SK-N-DZ (cell line): ENCODE measurements at regions not wholly inside any gene's neighbourhood (a gene's known extent, or its start where the extent isn't known, plus 50 kb on each side); places are given as distances from the start of the nearest gene placed in this dataset.

Experiments
- DNase-seq: peaks from one replicate; pipeline ENCODE4 v3.0.0-alpha.2; 2015; ENCODE audit warnings: low spot score

DNA sequence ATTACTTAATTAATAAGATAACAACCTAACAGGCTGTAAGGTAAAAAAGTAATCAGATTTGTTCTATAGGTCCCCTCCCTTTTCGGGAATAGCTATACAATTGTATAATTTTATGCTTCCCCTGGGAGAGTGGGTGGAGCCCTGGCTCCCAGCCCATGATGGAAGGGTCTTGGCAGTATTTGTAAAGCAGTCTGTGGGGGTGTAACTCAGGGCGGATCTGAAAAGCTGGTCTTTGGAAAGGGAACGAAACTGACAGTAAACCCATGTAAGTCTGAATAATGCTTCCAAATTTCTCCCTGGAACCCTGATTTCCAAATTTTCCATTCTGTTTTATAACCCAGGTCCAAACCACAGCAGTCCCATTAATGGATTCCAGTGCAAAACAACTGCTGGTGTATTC lies 110.4 kb downstream of the DAD1 start:
- DNase-seq = no peak

DNA sequence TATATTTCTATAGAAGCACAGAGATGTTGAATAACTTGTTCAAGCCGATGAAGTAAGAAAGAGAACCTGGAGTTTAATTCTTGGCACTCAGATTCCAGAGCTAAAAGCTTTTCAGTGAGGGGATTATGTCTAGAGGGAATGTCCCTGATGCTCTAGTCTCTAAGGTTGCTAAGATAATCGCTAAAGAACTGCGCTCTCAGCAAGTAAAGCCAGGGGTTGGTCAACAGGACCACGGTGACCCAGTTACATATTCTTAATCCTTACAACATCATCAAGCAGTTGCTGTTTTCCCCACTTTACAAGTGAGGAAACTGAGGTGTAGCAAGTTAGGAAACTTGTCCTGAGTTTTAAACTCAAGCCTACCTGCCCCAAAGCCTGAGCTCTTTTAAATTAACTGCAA lies 110.8 kb downstream of the DAD1 start:
- DNase-seq = no peak

DNA sequence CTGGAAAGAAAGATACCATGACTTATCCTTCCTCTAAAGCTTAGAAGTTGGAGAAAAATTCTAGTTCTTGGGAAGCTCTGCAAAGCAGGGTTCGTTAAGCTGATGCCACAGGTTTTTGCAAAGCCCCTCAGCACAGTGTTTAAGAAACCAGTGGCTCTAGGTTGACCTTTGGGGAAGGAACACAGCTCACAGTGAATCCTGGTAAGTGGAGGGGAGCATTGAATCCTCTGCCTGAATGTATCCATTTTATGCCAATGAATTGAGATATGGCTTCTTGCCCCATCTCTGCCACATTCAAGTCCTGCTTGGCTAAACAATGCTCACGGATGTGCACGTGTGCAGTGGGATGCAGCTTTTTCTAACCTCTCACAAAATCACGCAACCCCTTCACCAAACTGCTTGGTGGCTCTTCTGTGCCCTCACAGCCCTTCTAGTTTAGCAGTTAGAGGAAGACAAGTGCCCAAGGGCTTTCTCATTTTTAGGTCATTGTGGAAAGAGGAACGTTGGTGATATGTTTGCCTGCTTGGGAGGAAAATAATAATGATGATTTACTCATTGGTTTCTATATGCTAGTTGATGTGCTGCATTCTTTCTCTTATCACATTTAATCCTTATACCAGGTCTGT lies 111.3 kb downstream of the DAD1 start:
- no peak for DNase-seq

DNA sequence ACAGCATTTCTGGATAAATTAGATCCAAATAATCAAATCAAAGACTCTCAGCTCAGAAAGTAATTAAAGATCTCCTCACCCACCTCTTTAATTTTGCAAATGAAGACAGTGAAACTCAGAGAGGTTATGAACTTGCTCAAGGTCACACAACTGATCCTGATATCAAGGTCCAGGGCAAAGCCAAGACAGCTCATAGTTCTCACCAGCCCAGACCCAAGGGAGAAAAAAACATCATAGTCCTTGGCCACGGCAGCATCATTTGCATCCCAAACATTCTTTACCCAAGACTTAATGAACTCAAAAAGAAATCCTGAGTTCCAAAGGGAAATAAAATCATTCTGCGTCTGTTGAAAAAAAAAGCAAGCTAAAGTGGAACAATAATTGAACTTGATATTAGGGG lies 112.1 kb downstream of the DAD1 start:
- no peak for DNase-seq

DNA sequence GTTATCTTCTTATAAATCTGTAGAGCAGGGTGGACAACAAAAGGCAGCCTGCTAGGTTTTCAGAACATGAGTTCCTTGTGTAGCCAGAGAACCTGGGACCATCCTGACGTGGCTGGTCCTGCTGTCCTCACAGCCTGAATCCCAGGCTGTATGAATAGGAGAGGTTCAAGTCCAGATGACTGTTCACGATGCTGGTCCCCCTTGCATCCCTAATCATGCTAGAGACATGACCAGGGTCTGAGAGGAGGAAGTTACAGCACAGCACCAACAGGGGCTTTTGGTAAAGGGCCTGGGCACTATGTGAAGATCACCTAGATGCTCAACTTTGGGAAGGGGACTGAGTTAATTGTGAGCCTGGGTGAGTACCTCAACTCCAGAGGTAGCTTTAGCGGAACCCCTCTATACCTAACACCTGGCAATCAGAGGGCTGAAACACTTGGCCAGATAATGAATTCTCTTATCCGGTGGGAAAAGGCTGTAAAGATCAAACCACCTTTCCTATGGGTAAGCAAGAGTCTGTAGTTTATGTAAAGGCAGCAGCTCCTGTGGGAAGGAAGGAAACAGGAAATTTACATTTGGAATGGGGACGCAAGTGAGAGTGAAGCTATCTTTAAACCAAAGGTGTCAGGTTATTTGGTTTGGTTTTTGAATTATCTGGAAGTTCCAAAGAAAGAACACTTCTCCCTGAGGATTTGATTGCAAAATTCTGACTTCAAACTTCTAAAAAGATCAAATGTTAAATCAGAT lies 112.8 kb downstream of the DAD1 start:
- DNase-seq = no peak

DNA sequence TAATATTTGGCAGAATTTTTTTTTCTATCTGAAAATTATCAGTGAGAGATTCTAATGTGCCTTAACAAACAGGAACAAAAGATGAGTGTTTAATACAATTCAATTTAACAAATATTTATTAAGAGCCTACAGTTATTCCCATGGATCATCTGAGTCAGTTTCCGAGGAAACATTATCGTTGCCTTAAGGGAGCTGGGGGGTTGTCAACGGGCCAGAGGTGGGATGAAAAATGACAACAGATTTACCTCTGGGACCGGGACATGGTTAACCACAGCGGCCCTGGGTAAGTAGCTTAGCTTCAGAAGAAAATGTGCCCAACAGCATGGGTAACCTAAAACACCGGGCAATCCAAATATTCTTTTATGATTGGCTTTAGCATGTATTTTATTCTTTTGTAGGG lies 113.6 kb downstream of the DAD1 start:
- DNase-seq = no peak

DNA sequence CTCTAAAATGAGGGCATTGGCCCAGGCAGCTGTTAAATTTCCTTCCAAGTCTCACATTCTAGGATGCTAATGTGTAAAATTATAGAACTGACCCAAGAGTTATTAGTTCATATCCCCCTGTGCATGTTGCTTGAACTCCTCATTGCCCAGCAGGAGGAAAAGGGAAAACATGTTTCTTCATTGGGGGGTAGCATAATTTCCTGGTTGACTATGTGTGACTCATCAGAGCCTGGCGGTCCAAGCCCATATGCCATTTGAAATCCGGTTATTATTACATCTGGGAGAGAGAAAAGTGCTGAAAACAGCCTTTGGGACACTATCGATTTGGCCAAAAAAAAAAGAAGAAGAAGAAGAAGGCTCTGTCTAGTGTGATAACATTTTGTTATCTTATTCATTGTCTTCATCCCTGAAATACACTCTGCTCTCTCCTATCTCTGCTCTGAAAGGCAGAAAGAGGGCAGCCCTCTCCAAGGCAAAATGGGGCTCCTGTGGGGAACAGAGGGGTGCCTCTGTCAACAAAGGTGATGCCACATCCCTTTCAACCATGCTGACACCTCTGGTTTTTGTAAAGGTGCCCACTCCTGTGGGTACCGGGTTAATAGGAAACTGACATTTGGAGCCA lies 114.2 kb downstream of the DAD1 start:
- no peak for DNase-seq

DNA sequence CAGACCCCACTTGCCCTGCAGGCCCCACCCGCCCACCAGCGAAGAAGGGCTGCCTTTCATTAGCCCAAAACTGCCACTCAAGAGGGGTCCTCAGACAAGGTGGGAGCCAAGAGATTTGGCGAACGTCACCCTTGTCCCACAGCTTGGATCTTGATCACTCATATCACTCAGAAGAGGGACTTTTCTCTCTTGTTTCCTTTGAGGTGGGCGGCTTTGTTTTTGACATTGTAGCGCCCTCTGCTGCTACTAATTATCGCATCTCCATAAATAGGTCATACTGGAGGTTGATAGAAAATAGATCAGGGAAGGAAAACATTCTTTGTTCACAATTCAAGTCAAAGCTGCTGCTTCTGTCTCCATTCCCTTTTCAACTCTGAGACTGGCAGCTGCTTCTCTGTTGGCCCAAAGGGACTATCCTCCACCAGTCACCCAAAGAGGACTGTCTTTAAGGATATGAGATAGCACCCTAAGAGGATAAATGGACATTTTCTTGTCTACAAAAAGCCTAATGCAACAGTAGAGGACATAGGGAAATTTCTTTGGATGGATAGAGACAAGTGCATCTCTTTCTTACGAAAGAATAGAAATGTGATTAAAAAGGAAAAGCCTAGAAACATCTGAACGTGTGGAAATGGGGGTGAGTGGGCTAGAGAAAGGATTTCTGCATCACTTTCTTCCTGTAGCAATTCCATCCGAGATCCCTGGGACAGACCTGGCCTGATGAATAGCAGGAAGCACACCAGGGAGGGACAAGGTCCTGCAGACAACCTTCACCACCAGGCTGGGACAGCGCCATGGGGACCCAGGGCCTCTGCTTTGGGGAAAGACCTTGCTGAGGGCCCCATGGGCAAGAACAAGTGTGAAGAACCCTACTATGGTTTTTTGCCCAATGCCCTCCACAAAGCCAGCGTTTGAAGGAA lies 115.8 kb downstream of the DAD1 start:
- DNase-seq = no peak

DNA sequence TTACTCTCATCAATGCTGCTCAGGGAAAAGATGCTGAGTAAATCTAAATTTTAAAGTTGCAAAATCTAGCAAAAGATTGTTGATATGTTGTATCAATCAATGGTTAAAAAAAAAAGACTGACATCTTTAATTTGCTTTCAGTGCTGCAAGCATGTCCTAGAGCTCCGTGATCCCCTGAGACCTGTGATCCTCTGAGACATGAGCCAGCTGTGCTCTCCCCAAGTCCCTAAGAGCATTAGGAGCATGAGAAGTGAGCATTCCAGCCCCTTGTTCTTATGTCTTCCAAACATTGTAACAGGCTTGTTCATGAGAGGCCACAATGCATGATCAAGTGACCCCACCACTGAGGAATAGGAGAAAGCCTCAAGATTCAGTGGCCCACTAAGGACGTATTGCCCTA lies 116.6 kb downstream of the DAD1 start:
- DNase-seq = no peak

DNA sequence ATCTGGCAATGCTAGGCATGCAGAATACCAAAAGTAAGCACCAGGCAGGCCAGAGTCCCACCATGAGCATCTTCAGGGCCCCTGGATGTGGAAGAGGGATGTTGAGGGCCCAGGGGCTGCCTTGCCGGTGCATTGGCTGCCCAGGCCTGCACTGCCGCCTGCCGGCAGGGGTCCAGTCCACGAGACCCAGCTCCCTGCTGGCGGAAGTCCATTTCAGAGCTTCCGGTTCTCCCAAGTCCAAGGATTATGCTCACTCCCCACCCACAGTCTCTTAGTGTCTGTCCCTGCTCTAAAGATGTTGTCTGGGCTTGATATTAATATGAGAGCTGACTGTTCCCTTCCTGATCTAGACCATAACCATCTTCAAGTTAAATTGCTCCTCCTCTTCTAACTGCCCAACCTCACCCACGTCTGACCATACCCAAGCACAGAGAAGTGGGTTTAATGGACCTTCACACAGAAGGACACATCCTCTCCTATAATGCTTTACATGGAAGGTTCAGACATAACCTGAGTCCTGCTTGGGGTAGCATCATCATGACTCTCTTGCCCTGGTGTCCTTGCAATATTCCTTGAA lies 117.4 kb downstream of the DAD1 start:
- no peak for DNase-seq

DNA sequence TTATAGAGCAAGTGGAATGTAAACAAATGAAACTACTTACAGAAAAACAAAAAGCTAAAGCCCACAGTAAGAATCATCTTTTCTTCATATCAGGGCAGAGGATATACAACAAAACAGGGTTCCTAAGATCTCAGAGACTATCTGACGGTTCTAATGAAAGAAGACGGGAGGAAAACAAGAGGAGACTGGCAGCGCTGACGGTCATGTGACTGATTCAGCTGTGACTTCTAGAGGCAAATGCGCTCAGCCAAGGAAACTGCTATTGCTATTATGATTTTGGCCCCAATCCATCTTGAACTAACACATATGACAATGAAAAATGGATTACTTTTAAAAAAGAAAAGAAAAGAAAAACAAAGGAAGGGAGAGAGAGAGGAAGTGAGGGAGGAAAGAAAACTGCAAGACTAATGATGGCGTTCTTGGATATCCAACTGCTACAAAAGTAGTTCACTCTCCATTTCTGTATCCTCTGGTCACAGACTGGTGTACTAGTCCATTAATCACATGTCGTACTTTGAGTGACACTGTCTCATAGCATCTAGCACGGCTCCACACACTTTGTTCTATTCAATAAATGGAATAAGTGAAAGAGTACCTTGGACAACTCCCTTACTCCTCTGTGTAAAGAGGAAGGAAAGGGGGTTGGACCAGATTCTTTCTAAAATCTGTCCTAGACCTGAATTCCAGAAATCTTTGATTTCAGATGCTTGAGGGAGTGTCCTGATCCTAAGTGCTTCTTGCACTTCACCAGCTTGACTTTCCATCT lies 119.3 kb downstream of the DAD1 start:
- DNase-seq = no peak

DNA sequence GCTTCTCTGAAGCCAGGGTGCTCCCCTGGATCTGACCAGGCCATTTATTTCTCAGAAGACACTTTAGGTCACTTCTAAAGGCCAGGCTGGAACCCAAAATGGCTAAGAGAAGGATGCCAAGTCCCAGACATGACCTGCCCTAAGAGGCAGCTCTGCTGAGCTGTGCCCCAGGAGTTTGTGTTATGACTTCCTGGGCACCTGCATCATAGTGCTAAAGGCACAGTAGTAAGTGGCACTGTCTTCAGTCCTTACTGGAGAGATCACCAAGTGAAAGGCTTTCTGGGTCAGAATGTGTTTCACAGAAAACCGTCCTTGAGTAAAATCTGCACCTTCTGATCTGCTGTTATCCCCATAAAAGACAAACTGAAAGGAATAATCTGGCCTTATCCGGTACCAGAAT lies 120.2 kb downstream of the DAD1 start:
- no peak for DNase-seq

DNA sequence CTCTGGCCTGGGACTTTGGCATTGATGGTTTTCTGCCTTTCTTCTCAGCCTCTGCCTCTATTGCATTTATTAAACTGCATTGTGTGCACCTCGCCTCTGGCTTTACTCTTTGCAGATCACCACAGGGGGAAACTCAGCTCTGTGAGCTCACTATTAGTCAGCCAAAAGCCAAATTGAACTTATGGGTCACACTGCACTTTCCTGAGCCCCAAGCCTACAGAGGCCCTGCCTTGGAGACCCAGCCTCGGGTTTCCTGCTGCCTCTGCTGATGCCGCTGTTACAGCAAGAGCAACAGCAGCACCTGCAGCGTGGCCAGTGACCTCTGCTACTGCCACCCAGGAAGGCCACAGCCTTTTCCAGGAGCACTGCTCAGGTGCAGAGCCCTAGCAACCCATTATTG lies 122.5 kb downstream of the DAD1 start:
- no peak for DNase-seq

DNA sequence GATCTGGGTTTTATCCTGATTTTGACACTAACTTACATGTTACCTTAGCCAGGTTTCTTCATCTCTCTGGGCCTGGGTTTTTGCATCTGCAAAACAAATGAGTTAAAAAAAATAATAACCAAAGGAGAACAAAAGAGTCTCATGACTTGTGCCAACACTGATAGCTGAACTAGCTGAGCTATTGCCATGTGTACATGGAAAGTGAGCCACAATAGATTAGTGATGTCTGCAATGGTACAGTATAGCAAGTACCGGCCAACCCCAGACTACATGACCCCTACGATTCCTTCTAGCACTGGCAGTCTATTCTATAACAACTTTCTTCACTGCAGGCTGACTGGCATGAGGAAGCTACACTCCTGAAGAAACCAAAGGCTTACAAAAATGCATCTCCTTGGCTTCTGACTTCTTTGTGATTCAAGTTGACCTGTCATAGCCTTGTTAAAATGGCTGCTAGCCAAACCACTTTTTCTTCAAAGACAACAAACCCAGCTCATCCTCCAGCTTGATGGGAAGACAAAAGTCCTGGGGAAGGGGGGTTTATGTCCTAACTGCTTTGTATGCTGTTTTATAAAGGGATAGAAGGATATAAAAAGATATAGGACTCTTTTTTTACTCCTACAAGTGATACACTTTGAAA lies 123.7 kb downstream of the DAD1 start:
- DNase-seq = no peak

DNA sequence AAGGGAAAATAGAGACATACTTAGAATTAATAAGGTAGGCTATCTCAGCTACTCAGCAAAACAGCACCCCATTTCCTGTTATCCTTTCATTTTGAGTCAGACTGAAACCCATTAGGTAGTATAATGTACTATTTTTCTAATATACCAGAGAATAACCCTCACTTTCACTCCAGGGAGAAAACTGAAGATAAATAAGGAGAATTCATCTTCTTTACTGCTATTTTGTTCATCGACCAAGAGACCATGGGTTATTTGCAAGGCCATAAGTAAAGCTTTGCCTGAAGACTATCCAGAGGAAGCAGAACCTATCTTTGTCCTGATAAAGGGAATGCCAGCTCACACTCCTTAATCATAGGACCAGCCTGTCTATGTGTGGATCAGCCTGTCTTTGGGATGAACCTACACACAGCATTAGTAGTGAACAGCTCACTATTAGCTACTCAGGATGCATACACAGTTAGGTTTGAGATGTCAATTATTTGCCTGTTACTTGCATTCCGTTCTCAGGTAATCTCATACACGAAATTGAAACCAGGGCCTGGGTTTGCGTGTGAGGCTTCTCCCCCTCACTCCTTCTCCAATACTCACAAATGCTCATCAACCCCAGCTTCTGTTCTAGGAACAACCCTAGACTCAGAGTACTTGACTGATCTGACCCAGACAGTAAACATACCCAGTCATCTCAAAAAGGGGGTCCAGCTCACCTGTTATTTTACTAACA lies 124.4 kb downstream of the DAD1 start:
- no peak for DNase-seq

DNA sequence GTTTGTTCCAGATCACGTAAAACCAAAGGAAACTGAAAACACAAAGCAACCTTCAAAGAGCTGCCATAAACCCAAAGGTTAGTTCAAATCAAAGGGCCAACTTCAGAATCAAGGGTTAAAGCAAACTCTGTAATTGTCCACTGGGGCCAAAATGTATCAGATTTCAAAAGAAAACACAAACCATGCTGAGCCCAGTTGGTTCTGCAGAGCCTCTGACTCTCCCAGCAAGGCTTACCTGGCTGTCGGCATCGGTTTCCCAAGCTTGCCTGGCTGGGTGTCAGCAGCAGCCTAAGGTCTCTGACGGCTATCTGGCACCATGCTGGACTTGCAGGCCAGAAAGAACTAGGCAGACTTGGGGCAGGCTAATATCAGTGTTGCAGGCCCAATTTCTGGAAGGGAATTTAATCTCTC lies 125.3 kb downstream of the DAD1 start:
- DNase-seq = no peak

DNA sequence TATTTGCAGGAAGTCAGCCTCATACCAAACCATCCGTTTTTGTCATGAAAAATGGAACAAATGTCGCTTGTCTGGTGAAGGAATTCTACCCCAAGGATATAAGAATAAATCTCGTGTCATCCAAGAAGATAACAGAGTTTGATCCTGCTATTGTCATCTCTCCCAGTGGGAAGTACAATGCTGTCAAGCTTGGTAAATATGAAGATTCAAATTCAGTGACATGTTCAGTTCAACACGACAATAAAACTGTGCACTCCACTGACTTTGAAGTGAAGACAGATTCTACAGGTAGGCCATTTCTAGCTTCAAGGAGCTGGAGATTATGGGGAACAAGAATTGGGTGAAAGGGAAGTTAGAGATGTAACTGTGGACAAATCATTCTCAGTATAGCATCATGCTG lies 126.1 kb downstream of the DAD1 start:
- DNase-seq = no peak

DNA sequence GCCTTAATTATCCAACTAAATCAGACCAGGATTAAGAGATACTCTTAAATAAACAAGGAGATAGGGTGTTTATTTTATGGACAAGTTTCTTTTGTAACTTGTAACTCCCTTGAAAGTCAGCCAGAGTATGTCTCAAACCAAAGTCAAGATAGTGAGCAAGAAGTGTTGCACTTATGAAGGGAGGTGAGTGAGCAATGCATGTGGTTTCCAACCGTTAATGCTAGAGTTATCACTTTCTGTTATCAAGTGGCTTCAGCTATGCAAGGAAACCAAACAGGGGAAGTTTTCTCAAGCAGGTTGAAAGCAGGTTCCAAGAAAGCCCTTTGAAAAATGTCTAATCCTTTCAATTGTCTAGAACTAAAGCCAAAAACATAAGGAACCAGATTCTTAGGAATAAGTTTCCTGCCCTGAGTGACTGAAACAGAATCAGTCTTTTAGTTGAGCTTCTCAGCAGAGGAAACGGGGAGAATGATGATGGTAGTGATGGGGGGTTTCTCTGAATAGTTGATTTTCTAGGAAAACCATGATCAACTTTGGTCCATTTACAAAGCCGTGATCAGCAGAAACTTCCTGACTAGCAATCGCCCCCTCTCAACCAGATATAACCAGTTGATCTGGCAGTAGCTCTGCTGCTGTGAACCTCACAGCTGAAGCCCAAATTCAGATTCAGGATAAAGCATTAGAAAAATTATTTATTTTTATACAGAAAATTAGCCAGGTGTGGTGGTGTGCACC lies 128.4 kb downstream of the DAD1 start:
- DNase-seq = no peak

DNA sequence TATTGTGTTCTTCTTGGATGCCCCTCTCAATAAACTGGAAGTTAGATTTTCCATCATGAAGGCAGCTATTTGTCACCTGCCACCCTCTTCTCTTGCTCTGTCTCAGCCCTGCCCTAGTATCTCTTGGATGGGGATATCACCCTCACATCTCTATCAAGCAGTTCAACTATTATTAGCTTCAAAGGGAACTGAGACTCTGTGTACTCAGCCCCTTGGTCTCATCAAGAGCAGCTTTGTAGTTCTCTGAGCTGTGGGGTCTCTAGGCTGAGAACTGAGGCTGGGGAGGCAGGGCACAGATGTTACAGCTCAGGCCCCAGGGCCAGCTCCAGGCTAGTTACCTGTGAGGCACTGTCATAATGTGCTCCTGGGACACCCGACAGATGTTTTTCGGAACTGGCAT lies 130.3 kb downstream of the DAD1 start:
- DNase-seq = no peak
